ENCODE measurements at regions not wholly inside any gene's neighbourhood (a gene's known extent, or its start where the extent isn't known, plus 50 kb on each side); places are given as distances from the start of the nearest gene placed in this dataset.

GRCh38 chr21:26406526-26406925 lies 166.6 kb downstream of the CYYR1 start:
- TF ChIP-seq SIN3A (IDR thresholded peaks at IDR 0.05; ENCODE audit: borderline replicate concordance, insufficient read depth, low read depth, low read length) (no peak), REST (IDR thresholded peaks at IDR 0.05; ENCODE audit: insufficient read depth in 1 of 2, low read depth in 2 of 2, low read length in 1 of 2) (no peak), CTCF (IDR thresholded peaks at IDR 0.05) (no peak), POLR2AphosphoS5 (IDR thresholded peaks at IDR 0.05; ENCODE audit: low read depth, low read length) (no peak)

Measured in Panc1 (cell line).